HL-60 (cell line): ENCODE measurements at regions not wholly inside any gene's neighbourhood (a gene's known extent, or its start where the extent isn't known, plus 50 kb on each side); places are given as distances from the start of the nearest gene placed in this dataset.

Experiments
- DNase-seq, 2 experiments: peaks; one replicate each; pipeline ENCODE4 v3.0.0-alpha.2; 2010 to 2020; ENCODE audit warnings: low read depth in 1 of 2, low spot score in 1 of 2
- H3K27ac ChIP-seq: fragments of 250-450 bp; sonication (Bioruptor Pico); replicated peaks from 2 replicates; pipeline ENCODE4 v1.5.1; 2020; ENCODE audit warnings: mild to moderate bottlenecking, moderate library complexity
- H3K27me3 ChIP-seq: fragments of 250-450 bp; sonication (Bioruptor Pico); 2 replicates; pipeline ENCODE4 v1.5.1; 2021; ENCODE audit warnings: mild to moderate bottlenecking, moderate library complexity; ENCODE audit not compliant: insufficient read depth, poor library complexity, severe bottlenecking
- H3K4me3 ChIP-seq: replicated peaks from 2 replicates; pipeline ENCODE4 v1.5.1; 2011; ENCODE audit warnings: mild to moderate bottlenecking, control low read depth, low read length; ENCODE audit not compliant: insufficient read depth
- GABPA ChIP-seq: IDR thresholded peaks from 2 replicates; pipeline ENCODE4 v1.6.1; 2012; ENCODE audit warnings: low read depth
- POLR2AphosphoS5 ChIP-seq: IDR thresholded peaks from 2 replicates; pipeline ENCODE4 v1.6.1; 2012; ENCODE audit warnings: low read depth
- SPI1 ChIP-seq: IDR thresholded peaks from 2 replicates; pipeline ENCODE4 v1.6.1; 2012; ENCODE audit warnings: low read depth, mild to moderate bottlenecking, borderline replicate concordance
- TF ChIP-seq, protein P1 (sequence below): IDR thresholded peaks from one replicate; pipeline ENCODE4 v1.5.1; 2011; ENCODE audit warnings: low read length, control low read depth, inconsistent platforms; ENCODE audit not compliant: insufficient read depth
- TF ChIP-seq, protein P2 (sequence below): IDR thresholded peaks from 2 replicates; pipeline ENCODE4 v1.6.1; 2012; ENCODE audit warnings: low read depth; ENCODE audit not compliant: insufficient replicate concordance

DNA sequence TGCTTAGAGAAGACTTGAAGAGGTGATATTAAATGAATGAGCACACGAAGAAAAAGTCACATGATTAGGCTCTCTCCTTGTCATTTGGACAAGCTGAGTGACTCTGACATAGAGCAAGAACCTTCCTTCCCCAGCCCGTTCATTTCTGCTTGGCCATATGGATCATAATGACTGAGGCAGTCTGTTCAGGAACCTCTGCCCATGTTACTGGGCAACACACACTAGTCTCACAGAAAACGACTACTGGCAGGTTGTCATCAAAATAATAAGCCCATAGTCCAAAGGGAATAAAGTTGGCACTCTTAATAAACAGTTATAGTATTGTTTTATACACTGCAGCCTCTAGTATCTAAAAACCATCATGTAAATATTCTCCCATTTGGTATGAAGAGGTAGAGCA lies 635.0 kb downstream of the REEP3 start:
- DNase-seq: no peak
- TF ChIP-seq POLR2AphosphoS5 (no peak), SPI1 (no peak), GABPA (no peak)
- TF ChIP-seq, protein P1, sequence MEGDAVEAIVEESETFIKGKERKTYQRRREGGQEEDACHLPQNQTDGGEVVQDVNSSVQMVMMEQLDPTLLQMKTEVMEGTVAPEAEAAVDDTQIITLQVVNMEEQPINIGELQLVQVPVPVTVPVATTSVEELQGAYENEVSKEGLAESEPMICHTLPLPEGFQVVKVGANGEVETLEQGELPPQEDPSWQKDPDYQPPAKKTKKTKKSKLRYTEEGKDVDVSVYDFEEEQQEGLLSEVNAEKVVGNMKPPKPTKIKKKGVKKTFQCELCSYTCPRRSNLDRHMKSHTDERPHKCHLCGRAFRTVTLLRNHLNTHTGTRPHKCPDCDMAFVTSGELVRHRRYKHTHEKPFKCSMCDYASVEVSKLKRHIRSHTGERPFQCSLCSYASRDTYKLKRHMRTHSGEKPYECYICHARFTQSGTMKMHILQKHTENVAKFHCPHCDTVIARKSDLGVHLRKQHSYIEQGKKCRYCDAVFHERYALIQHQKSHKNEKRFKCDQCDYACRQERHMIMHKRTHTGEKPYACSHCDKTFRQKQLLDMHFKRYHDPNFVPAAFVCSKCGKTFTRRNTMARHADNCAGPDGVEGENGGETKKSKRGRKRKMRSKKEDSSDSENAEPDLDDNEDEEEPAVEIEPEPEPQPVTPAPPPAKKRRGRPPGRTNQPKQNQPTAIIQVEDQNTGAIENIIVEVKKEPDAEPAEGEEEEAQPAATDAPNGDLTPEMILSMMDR: no peak
- TF ChIP-seq, protein P2, sequence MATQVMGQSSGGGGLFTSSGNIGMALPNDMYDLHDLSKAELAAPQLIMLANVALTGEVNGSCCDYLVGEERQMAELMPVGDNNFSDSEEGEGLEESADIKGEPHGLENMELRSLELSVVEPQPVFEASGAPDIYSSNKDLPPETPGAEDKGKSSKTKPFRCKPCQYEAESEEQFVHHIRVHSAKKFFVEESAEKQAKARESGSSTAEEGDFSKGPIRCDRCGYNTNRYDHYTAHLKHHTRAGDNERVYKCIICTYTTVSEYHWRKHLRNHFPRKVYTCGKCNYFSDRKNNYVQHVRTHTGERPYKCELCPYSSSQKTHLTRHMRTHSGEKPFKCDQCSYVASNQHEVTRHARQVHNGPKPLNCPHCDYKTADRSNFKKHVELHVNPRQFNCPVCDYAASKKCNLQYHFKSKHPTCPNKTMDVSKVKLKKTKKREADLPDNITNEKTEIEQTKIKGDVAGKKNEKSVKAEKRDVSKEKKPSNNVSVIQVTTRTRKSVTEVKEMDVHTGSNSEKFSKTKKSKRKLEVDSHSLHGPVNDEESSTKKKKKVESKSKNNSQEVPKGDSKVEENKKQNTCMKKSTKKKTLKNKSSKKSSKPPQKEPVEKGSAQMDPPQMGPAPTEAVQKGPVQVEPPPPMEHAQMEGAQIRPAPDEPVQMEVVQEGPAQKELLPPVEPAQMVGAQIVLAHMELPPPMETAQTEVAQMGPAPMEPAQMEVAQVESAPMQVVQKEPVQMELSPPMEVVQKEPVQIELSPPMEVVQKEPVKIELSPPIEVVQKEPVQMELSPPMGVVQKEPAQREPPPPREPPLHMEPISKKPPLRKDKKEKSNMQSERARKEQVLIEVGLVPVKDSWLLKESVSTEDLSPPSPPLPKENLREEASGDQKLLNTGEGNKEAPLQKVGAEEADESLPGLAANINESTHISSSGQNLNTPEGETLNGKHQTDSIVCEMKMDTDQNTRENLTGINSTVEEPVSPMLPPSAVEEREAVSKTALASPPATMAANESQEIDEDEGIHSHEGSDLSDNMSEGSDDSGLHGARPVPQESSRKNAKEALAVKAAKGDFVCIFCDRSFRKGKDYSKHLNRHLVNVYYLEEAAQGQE: no peak
- Histone ChIP-seq H3K4me3 (no peak overlapping the region), H3K27me3 (no peaks in the 10 kb centered on the region), H3K27ac (no peak overlapping the region)

DNA sequence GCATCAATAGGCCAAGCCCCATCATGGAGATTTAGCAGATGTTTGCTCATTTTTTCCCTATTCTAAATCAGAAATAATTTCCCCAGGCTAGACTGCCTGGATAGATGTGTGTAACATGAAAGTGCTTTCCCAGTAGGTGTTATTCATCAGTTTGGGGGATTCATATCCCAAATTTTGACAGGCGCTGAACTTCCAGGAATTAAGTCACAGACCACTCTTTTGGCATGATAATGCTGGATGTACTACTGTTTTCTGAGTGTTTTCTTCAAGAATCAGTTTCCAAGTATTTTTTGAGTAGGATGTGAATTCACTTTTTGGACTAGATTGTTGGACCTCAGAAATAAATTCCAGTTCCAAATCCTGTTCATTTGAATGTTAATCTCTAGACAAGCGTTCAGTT lies 637.4 kb downstream of the REEP3 start:
- no peak for DNase-seq
- no peaks in the 10 kb centered on the region for H3K27me3 ChIP-seq
- H3K27ac ChIP-seq: no peak overlapping the region
- TF ChIP-seq GABPA: no peak
- TF ChIP-seq SPI1: no peak
- TF ChIP-seq, protein P1: no peak
- TF ChIP-seq, protein P2: no peak
- TF ChIP-seq POLR2AphosphoS5: no peak
- no peak overlapping the region for H3K4me3 ChIP-seq

DNA sequence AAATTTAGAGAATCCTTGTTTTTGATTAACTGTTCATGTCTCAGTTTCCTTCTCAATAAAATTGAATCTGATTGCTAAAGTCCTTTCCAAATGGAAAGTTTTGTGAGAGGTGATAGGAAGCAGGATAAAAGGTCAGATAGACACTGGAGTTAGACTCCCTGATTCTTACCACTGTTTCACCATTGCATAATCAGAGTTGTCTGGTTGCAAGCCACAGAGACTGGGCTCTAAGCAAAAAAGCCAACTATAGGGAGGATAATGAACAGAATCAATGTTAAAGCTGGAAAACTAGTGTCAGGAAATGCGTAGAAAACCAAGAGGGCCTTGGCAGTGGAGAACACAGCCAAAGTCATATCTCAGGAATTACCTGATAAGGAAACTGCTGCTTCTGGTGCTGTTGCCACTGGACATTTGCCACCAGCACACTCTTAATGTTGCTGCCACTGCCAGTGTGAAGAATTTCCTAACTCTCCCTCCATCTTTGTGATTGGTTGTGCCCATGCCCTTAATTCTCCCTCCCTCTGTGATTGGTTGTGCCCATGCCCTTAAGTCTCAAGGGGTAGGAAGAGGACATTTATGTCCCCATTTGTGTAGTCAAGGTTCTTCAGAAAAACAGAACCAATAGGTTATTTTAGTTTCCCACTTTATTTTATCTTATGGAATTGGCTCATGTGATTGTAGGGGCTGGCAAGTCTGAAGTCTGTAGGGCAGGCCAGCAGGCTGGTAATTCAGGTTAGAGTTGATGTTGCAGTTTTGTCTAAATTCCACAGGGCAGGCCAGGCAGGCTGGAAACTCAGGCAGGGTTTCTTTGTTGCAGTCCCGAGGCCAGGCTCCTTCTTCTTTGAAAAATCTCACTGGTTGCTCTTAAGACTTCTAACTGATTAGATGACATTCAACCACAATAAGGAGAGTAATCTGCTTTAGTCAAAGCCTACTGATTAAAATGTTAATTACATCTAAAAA lies 639.0 kb downstream of the REEP3 start:
- Histone ChIP-seq H3K27ac (no peak overlapping the region), H3K27me3 (no peaks in the 10 kb centered on the region), H3K4me3 (no peak overlapping the region)
- TF ChIP-seq, protein P2: no peak
- no peak for TF ChIP-seq POLR2AphosphoS5
- no peak for TF ChIP-seq GABPA
- TF ChIP-seq, protein P1: no peak
- no peak for TF ChIP-seq SPI1
- DNase-seq: no peak
